Inflammatory macrophage (primary cell): ENCODE measurements at regions not wholly inside any gene's neighbourhood (a gene's known extent, or its start where the extent isn't known, plus 50 kb on each side); places are given as distances from the start of the nearest gene placed in this dataset.
"Not testable (repeated sequence)": the region's sequence is repeated elsewhere in the genome, so short reads cannot be mapped to it uniquely, and the experiment has no call there.

Experiments
- DNase-seq, 2 donors: peaks; one replicate each; pipeline ENCODE4 v3.0.0-alpha.2; 2020 to 2022

- no peak for DNase-seq
Measured at GRCh38 chr17:72456075-72456474, 335.3 kb downstream of the SOX9 start.

GRCh38 chr17:72457712-72458111, 336.9 kb downstream of the SOX9 start:
- DNase-seq = no peak

DNA sequence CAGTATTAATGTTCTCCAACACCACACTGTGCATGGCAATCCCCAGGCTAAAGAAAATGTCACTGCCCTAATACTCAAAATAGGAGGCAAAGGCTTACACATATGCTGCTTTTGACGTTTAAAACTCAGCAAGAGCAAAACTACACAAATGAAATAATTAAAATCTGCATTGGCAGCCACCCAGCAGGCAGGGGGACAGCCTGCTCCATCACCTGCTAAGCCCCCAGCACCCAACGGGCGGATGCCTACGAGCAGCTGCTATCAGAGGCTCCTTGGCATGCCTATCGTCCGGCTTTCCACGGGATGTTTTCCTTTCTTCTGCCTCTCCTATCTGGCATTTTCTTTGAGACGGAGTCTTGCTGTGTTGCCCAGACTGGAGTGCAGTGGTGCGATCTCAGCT, 337.5 kb downstream of the SOX9 start:
- DNase-seq = no peak

- no peak for DNase-seq
Measured at GRCh38 chr17:72460711-72461110, 339.9 kb downstream of the SOX9 start.

DNA sequence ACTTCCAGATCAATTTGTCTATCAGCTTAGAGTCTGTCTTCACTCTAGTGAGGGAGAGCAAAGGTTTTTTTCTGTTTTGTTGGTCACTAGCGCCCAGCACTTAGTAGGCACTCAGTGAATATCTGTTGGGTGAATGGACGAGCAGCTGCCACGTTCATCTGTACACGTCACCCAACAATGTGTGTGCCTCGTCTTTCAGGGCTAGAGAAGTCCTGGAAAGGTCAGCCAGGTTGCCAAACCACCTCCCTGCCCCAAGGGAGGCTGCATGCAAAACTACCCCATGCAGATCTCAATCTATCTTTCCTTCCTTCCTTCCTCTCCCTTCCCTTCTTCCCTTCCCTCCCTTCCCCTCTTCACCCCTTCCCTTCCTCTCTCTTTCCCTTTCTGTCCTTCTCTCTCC, 340.9 kb downstream of the SOX9 start:
- no peak for DNase-seq

GRCh38 chr17:72462407-72462806, 341.6 kb downstream of the SOX9 start:
- no peak for DNase-seq

GRCh38 chr17:72462814-72463213, 342.0 kb downstream of the SOX9 start:
- no peak for DNase-seq

DNA sequence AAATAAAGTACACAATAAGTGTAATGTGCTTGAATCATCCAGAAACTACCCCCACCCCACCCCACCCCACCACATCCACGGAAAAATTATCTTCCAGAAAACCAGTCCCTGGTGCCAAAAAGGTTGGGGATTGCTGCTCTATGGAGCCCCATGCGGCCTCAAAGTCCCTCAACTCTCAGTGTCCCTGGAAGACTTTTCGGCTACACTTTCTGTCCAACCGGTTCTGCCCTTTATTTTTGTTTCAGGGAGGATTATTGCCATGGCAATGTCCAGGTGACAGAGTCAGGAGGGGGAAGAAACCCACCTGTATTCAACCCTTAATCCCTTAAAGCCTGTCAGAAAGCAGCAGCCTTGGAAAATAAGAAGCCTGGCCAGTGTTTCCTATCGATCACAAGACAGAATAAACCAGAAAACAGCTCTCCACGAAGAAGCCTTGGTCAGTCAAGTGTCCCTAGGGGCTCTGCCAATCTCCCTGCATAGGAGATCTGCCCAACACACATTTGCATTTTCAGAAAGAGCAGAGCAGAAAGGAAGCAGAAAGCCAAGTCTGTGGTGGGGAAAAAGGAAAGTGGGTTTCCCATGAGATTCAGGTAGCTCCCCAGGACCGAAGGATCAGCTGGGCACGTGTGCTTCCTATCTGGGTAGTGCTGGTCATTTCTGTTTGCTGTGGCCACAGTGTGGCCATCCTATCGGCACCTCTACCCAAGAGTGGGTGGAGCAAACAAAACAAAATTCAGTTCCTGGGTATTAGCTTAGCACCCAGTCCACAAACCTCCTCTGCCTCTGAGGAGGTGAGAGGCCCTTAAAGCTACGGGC, 342.7 kb downstream of the SOX9 start:
- no peak for DNase-seq

DNA sequence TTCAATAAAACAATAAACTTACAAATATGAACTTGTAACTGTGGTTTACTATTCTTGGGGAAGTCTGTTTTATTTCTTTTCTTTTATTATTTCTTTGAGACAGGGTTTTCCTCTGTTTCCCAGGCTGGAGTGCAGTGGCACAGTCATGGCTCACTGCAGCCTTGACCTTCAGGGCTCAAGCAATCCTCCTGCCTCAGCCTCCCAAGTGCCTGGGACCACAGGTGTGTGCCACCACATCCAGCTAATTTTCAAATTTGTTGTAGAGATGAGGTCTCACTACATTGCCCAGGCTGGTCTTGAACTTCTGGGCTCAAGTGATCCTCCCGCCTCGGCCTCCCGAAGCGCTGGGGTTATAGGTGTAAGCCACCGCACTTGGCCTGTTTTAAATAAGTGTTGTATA, 343.4 kb downstream of the SOX9 start:
- DNase-seq = not testable (repeated sequence)

DNA sequence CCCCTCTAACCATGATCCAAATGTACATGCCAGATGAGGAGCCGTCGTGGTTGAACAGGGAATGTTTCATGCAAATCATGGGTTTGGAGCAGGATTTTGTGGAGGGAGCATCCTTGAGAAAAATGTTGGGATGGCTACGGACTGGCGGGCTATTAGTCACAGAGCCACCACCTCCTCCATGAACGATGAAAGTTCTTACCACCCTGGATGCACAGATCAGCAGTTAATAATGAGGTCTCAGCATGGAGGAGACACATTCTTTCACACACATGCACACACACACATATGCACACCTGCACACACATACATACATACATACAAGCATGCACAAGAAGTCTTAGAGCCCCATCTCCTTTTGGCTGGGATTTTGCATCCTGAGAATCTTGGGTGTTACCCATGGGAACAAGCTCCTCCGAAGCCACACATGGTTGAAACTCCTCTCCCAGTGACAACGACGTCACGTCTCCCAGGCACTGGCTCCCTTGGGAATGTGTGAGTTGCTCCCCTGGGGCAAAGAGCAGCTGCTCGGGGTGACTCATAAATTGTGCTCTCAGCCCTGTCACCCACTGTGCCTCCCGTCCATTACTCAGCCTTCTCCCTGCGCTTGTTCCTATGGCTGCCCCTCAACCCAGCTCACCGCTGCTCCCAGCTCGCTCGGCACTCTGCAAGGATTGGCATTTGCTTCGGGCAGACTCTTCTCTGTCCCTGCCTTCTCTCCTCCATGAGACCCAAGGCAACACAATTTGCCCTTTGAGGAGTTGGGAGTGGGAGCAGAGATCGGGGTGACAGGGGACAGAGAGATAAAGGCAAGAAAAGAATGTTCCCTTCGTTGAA, 344.6 kb downstream of the SOX9 start:
- DNase-seq = no peak

DNA sequence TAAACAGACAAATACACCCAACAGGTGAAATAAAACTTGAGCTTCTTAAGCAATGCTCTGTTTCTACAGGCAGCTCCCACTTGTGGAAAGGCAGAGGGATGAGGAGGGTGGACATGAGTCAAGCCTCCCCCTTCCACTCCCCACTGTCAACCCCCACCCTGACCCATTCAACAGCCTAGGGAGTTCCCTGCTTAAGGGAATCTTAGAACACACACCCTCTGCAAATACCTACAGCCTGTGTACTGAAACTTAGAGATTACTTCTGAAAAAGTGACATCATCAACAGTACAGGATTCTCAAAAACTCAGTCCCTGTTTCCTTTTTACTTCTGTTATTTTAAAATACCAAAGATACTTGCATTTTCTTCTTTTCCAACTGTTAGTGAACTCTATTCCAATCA, 345.4 kb downstream of the SOX9 start:
- DNase-seq = no peak

DNA sequence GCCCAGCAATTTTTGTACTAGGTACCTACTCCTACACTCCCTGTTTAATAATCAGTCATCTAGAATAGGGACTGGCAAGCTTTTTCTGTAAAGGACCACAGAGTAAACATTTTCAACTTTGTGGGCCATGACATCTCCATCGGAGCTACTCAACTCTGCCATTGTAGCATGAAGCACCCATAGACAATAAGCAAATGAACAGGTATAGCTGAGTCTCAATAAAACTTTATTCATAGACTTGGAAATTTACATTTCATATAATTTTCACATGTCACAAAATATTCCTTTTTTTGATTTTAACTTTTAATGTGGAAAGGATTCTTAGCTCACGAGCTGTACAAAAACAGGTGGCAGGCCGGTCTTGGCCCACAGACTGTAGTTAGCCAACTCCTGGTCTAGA, 345.8 kb downstream of the SOX9 start:
- no peak for DNase-seq

- no peak for DNase-seq
Measured at GRCh38 chr17:72467841-72468653, 347.2 kb downstream of the SOX9 start.

GRCh38 chr17:72468841-72469240, 348.0 kb downstream of the SOX9 start:
- no peak for DNase-seq

DNA sequence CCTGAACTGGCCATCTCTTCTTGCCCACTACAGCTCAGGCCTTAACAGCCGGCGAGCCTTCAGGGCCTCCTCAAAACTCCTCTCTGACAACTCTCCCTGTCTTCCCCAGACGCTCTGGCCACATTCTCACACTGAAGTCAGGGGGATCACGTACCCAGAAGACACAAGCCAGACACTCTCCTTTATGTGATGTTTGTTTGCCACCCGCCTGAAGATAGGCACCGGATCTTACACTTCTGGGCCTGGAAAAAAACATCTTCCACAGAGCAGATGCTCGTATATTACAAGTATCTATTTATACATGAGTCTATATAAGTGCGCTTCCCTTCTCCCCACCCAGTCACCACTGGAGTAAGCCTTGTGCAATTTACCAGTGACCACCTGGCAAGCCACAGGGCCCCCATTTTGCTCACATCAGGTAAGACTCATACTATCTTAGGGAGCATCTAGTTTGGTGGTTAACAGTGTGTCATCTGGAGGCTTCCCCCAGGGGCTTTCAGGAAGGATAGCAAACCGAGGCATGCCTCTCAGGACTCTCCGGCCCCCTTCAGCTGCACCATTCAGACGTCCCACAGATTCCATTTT, 349.4 kb downstream of the SOX9 start:
- no peak for DNase-seq

- DNase-seq = no peak
Measured at GRCh38 chr17:72470734-72471133, 349.9 kb downstream of the SOX9 start.

- no peak for DNase-seq
Measured at GRCh38 chr17:72471296-72471695, 350.5 kb downstream of the SOX9 start.

DNA sequence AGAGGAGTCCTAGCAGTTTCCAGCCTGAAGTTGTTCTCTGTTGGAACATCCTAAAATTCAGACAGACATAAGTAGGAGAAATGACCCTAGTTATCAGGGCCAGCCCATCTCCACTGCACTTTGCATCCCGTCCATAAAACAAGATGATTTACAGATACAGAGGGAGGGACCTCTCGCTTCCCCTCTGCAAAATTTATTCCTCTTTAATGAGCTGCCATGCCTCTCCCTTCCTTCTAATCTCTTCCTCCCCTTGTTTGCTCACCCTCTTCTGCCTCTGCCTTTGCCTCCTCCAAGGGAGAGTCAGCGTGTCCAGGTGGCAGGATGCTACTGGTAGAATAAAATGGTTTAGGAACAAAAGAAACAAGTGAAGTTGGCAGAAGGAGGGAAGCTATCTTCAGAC, 351.3 kb downstream of the SOX9 start:
- DNase-seq = no peak

DNA sequence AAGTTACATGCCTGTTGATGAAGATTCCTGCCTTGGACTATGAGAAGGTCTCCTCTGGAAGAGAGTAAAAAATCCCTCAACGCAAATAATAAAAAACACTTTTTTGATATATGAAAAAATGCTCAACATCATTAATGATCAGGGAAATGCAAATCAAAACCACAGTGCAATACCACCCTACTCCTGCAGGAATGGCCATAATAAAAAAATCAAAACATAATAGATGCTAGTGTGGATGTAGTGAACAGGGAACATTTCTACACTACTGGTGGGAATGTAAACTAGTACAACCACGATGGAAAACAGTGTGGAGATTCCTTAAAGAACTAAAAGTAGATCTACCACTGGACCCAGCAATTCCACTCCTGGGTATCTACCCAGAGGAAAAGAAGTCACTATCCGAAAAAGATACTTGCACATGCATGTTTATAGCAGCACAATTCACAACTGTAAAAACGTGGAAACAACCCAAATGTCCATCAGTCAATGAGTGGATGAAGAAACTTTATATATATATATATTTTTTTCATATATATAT, 352.1 kb downstream of the SOX9 start:
- DNase-seq = not testable (repeated sequence)

DNA sequence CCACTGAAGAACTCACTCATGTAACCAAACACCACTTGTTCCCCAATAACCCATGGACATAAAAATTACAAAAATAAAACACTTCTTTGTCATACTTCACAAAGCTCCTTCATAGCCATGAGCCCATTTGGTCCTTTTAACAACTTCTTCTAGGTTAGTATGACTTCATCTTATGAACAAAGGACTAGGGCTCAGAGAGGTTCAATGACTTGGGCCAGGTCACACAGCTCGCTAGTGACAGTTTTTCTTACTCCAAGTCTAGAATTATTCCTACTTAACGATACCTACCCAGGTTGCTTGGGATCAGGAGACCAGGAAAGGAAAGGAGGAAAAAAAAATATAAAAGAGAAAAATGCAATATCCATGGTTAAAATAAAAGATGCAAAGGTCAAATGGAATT, 353.4 kb downstream of the SOX9 start:
- DNase-seq = no peak

- no peak for DNase-seq
Measured at GRCh38 chr17:72474719-72475477, 354.1 kb downstream of the SOX9 start.

GRCh38 chr17:72476134-72476533, 355.3 kb downstream of the SOX9 start:
- no peak for DNase-seq
